H1 (cell line): ENCODE measurements at regions not wholly inside any gene's neighbourhood (a gene's known extent, or its start where the extent isn't known, plus 50 kb on each side); places are given as distances from the start of the nearest gene placed in this dataset.

Source experiments
- CTCF ChIA-PET: fragments of 300-600 bp; sonication (Branson Sonifier 250); formaldehyde crosslinking; loops from one replicate; lab custom pipeline; 2021; ENCODE audit not compliant: partially characterized antibody; lab: Charles Lee
- POLR2A ChIA-PET: fragments of 300-600 bp; sonication (Branson Sonifier 250); formaldehyde crosslinking; loops from one replicate; lab custom pipeline; 2021; ENCODE audit warnings: inconsistent platforms; ENCODE audit not compliant: partially characterized antibody; lab: Charles Lee
- DNase-seq, 2 experiments: peaks; one replicate each; pipeline versions ENCODE4 v3.0.0 to v3.0.0-alpha.2; 2010 to 2022; ENCODE audit warnings: low spot score in 2 of 2, low read depth in 1 of 2, mixed read lengths in 1 of 2
- FAIRE-seq: peaks from 2 replicates; lab custom pipeline; 2011; peaks lifted over from hg19 to GRCh38; lab: Jason Lieb, UNC
- H2AFZ ChIP-seq: 2 replicates; pipeline ENCODE4 v1.8.1; 2012; ENCODE audit warnings: low read length, inconsistent platforms
- H2AK5ac ChIP-seq: 2 replicates; pipeline ENCODE4 v1.6.1; 2013; ENCODE audit warnings: low read depth, low read length
- H2BK120ac ChIP-seq: replicated peaks from 2 replicates; pipeline ENCODE3; 2013; ENCODE audit warnings: low read depth, low read length, inconsistent platforms
- H2BK12ac ChIP-seq: 2 replicates; pipeline ENCODE4 v1.6.1; 2013; ENCODE audit warnings: low read depth, low read length
- H2BK15ac ChIP-seq: 2 replicates; pipeline ENCODE4 v1.6.1; 2013; ENCODE audit warnings: low read length
- H2BK20ac ChIP-seq: 2 replicates; pipeline ENCODE4 v1.6.1; 2013; ENCODE audit warnings: low read length
- H2BK5ac ChIP-seq: 2 replicates; pipeline ENCODE4 v1.6.1; 2013; ENCODE audit warnings: low read depth, low read length
- H3K14ac ChIP-seq: 2 replicates; pipeline ENCODE4 v1.6.1; 2013; ENCODE audit warnings: inconsistent platforms; ENCODE audit not compliant: insufficient read length
- H3K18ac ChIP-seq: 2 replicates; pipeline ENCODE4 v1.6.1; 2013; ENCODE audit warnings: low read length; ENCODE audit errors: extremely low read depth
- H3K23ac ChIP-seq: 2 replicates; pipeline ENCODE4 v1.6.1; 2013; ENCODE audit warnings: inconsistent platforms; ENCODE audit not compliant: insufficient read length
- H3K23me2 ChIP-seq: 2 replicates; pipeline ENCODE4 v1.6.1; 2013; ENCODE audit warnings: low read depth, low read length
- H3K27ac ChIP-seq: 2 replicates; pipeline ENCODE4 v1.6.1; 2011; ENCODE audit warnings: low read depth, low read length, inconsistent platforms
- H3K27me3 ChIP-seq, 4 experiments: replicated peaks in 1 of 4; 1 replicate in 1 of 4; 2 replicates in 3 of 4; pipeline versions ENCODE4 v1.6.1 to v1.8.1; 2011 to 2013; ENCODE audit warnings: low read length in 3 of 4, mild to moderate bottlenecking in 3 of 4, inconsistent platforms in 2 of 4, mixed read lengths in 2 of 4, moderate library complexity in 1 of 4; ENCODE audit not compliant: control insufficient read depth in 3 of 4, insufficient read depth in 3 of 4; ENCODE audit errors: extremely low read depth in 1 of 4
- H3K36me3 ChIP-seq, 4 experiments: 2 replicates each; pipeline versions ENCODE4 v1.6.1 to v1.8.1; 2011 to 2013; ENCODE audit warnings: mild to moderate bottlenecking in 4 of 4, low read length in 3 of 4, moderate library complexity in 2 of 4, control low read depth in 1 of 4, inconsistent platforms in 1 of 4; ENCODE audit not compliant: insufficient read depth in 4 of 4, control insufficient read depth in 2 of 4
- H3K4ac ChIP-seq: replicated peaks from 2 replicates; pipeline ENCODE3; 2013; ENCODE audit warnings: low read length, low read depth, mixed read lengths, inconsistent platforms; ENCODE audit not compliant: insufficient read length
- H3K4me1 ChIP-seq, 4 experiments: replicated peaks in 1 of 4; 1 replicate in 1 of 4; 2 replicates in 3 of 4; pipeline versions ENCODE4 v1.6.1 to v1.8.1; 2011 to 2013; ENCODE audit warnings: low read length in 3 of 4, inconsistent platforms in 2 of 4, mixed read lengths in 1 of 4; ENCODE audit not compliant: insufficient read depth in 4 of 4, control insufficient read depth in 3 of 4
- H3K4me2 ChIP-seq, 2 experiments: 2 replicates each; pipeline versions ENCODE4 v1.6.1 to v1.8.1; 2011 to 2013; ENCODE audit warnings: low read depth in 2 of 2, low read length in 2 of 2, control low read depth in 1 of 2, inconsistent platforms in 1 of 2, mild to moderate bottlenecking in 1 of 2; ENCODE audit not compliant: insufficient read depth in 1 of 2
- H3K4me3 ChIP-seq, 4 experiments: fragments of 200-600, 300-600 bp in 1 of 4; sonication (generic), shearing (Covaris generic), sonication (Bioruptor Twin) in 1 of 4; 2 replicates each; pipeline versions ENCODE4 v1.5.1 to v1.8.1; 2011 to 2016; ENCODE audit warnings: low read length in 4 of 4, low read depth in 3 of 4, control low read depth in 2 of 4, inconsistent platforms in 2 of 4, mild to moderate bottlenecking in 2 of 4, mixed read lengths in 1 of 4, moderate library complexity in 1 of 4; ENCODE audit not compliant: insufficient read depth in 2 of 4; ENCODE audit errors: extremely low read depth in 1 of 4
- H3K56ac ChIP-seq: replicated peaks from 2 replicates; pipeline ENCODE3; 2013; ENCODE audit warnings: low read depth, mild to moderate bottlenecking, mixed read lengths, low read length, inconsistent platforms; ENCODE audit not compliant: insufficient read length
- H3K79me1 ChIP-seq: 2 replicates; pipeline ENCODE4 v1.6.1; 2013; ENCODE audit warnings: low read depth, low read length, control low read depth
- H3K79me2 ChIP-seq, 2 experiments: 2 replicates each; pipeline versions ENCODE4 v1.6.1 to v1.8.1; 2012 to 2013; ENCODE audit warnings: low read length in 2 of 2, mild to moderate bottlenecking in 2 of 2, inconsistent platforms in 1 of 2; ENCODE audit not compliant: insufficient read depth in 2 of 2, control insufficient read depth in 1 of 2
- H3K9ac ChIP-seq, 4 experiments: replicated peaks in 1 of 4; 1 replicate in 1 of 4; 2 replicates in 3 of 4; pipeline versions ENCODE4 v1.6.1 to v1.8.1; 2011 to 2013; ENCODE audit warnings: low read depth in 3 of 4, low read length in 3 of 4, control low read depth in 2 of 4, mild to moderate bottlenecking in 2 of 4, moderate library complexity in 2 of 4, inconsistent platforms in 1 of 4; ENCODE audit errors: extremely low read depth in 1 of 4
- H3K9me3 ChIP-seq, 2 experiments: 2 replicates each; pipeline versions ENCODE4 v1.6.1 to v1.8.1; 2012 to 2013; ENCODE audit warnings: mild to moderate bottlenecking in 2 of 2, moderate library complexity in 2 of 2, control low read depth in 1 of 2, inconsistent platforms in 1 of 2, low read depth in 1 of 2, low read length in 1 of 2, mixed read lengths in 1 of 2; ENCODE audit not compliant: insufficient read depth in 2 of 2
- H4K20me1 ChIP-seq, 2 experiments: replicated peaks in 1 of 2; 2 replicates each; pipeline versions ENCODE3 to v1.8.1; 2011 to 2013; ENCODE audit warnings: inconsistent platforms in 2 of 2, low read length in 2 of 2, mild to moderate bottlenecking in 1 of 2; ENCODE audit not compliant: insufficient read depth in 2 of 2, control insufficient read depth in 1 of 2
- H4K5ac ChIP-seq: 2 replicates; pipeline ENCODE4 v1.6.1; 2013; ENCODE audit warnings: low read length, low read depth, mixed read lengths, inconsistent platforms; ENCODE audit not compliant: insufficient read length
- H4K8ac ChIP-seq: 2 replicates; pipeline ENCODE4 v1.8.0; 2013; ENCODE audit warnings: mild to moderate bottlenecking, moderate library complexity, low read length, inconsistent platforms; ENCODE audit not compliant: insufficient read depth; ENCODE audit errors: extremely low read depth
- H4K91ac ChIP-seq: replicated peaks from 2 replicates; pipeline ENCODE3; 2013; ENCODE audit warnings: low read length, mixed read lengths, inconsistent platforms; ENCODE audit not compliant: insufficient read length
- EP300 ChIP-seq, 2 experiments: IDR thresholded peaks; 1 replicate in 1 of 2; 2 replicates in 1 of 2; pipeline ENCODE4 v1.6.1; 2011 to 2012; ENCODE audit warnings: low read depth in 2 of 2, low read length in 2 of 2, mild to moderate bottlenecking in 2 of 2, borderline replicate concordance in 1 of 2, inconsistent platforms in 1 of 2, moderate library complexity in 1 of 2
- WGBS, 2 experiments: shearing (Covaris generic) in 1 of 2; methylation state at CpG; one replicate each; pipeline versions ENCODE4 v1.1.6 to v1.1.7; 2013 to 2015; ENCODE audit warnings: low lambda C conversion rate in 2 of 2, mixed read lengths in 2 of 2, inconsistent platforms in 1 of 2, low coverage in 1 of 2, missing lambda C conversion rate in 1 of 2; ENCODE audit not compliant: insufficient replicate concordance in 2 of 2, insufficient coverage in 1 of 2, insufficient read length in 1 of 2; ENCODE audit errors: extremely low coverage in 1 of 2, missing lambda C conversion rate in 1 of 2; 5-methylcytosine and 5-hydroxymethylcytosine counted together
- TF ChIP-seq, protein P1 (sequence below), 3 experiments: IDR thresholded peaks; 1 replicate in 2 of 3; 2 replicates in 1 of 3; pipeline versions ENCODE4 v1.5.1 to v1.6.1; 2011; ENCODE audit warnings: low read length in 3 of 3, mild to moderate bottlenecking in 3 of 3, inconsistent platforms in 2 of 3, low read depth in 1 of 3, moderate library complexity in 1 of 3; ENCODE audit not compliant: insufficient read depth in 1 of 3; ENCODE audit errors: control extremely low read depth in 1 of 3

DNA sequence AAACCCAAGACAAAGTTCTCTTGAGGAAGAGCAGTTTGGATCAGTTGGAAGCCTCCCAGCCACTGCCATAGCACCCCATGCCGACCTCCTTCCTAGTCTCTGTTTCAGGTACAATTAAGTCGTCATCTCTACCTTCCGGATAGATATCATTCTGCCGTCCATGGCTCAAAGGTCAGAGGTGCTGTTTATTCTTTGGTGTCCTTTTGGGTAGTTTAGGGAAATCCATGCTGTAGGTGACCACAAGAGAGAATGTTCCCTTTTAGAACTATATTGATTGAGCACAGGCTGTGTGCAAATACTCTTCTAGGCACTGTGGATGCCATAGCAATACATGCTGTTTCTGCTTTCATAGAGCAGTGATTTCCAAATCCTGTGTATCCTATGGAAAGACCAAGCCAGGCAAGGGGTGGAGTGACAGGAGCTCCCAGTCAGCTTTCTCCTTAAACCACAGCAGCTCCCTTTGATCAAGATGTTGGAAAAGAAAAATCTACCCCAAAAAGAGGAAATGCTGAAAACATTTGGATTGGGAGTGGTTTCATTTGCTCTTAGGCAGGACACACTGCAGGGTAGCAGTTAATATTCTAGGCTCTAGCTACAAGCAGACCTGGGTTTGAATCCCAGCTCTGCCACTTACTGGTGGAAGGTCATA lies 127.9 kb downstream of the PALM2AKAP2 start:
- H3K79me2 ChIP-seq = no peaks in the 10 kb centered on the region
- no peak for DNase-seq
- no peak overlapping the region for H4K91ac ChIP-seq
- H2AK5ac ChIP-seq = no peak overlapping the region
- no peak overlapping the region for H2BK20ac ChIP-seq
- no peak overlapping the region for H3K4ac ChIP-seq
- H4K20me1 ChIP-seq = no peaks in the 10 kb centered on the region
- no peak overlapping the region for H3K18ac ChIP-seq
- no peak overlapping the region for H2BK120ac ChIP-seq
- no peak overlapping the region for H2BK12ac ChIP-seq
- peaks cover 0 to 8% (median 4%) of the 10 kb centered on the region in 4 experiments; a peak in 4 of 7 replicates for H3K4me1 ChIP-seq
- H3K23me2 ChIP-seq = no peaks in the 10 kb centered on the region
- H3K9me3 ChIP-seq = no peaks in the 10 kb centered on the region
- WGBS, 2 experiments = 85% methylated on average over 4 of the region's 4 CpGs; no CpG with 5 or more reads in 1 of the 2 experiments
- no peak overlapping the region for H3K56ac ChIP-seq
- no peak overlapping the region for H2BK15ac ChIP-seq
- H3K27me3 ChIP-seq = no peaks in the 10 kb centered on the region
- H4K5ac ChIP-seq = no peak overlapping the region
- H3K36me3 ChIP-seq = no peaks in the 10 kb centered on the region
- H3K79me1 ChIP-seq = peaks cover 2% of the 10 kb centered on the region; the same call in 1 of the 2 replicates
- H3K4me2 ChIP-seq = no peak overlapping the region
- no peak overlapping the region for H3K27ac ChIP-seq
- no peak overlapping the region for H2BK5ac ChIP-seq
- FAIRE-seq = no peak
- no peak overlapping the region for H3K14ac ChIP-seq
- H4K8ac ChIP-seq = no peak overlapping the region
- H3K23ac ChIP-seq = no peak overlapping the region
- TF ChIP-seq, protein P1, sequence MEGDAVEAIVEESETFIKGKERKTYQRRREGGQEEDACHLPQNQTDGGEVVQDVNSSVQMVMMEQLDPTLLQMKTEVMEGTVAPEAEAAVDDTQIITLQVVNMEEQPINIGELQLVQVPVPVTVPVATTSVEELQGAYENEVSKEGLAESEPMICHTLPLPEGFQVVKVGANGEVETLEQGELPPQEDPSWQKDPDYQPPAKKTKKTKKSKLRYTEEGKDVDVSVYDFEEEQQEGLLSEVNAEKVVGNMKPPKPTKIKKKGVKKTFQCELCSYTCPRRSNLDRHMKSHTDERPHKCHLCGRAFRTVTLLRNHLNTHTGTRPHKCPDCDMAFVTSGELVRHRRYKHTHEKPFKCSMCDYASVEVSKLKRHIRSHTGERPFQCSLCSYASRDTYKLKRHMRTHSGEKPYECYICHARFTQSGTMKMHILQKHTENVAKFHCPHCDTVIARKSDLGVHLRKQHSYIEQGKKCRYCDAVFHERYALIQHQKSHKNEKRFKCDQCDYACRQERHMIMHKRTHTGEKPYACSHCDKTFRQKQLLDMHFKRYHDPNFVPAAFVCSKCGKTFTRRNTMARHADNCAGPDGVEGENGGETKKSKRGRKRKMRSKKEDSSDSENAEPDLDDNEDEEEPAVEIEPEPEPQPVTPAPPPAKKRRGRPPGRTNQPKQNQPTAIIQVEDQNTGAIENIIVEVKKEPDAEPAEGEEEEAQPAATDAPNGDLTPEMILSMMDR (IDR thresholded peaks at IDR 0.05; ENCODE audit: control extremely low read depth in 1 of 3, insufficient read depth in 1 of 3, low read depth in 1 of 3, low read length in 3 of 3) = no peak
- no peak for TF ChIP-seq EP300 (IDR thresholded peaks at IDR 0.05; ENCODE audit: borderline replicate concordance in 1 of 2, low read depth in 2 of 2, low read length in 2 of 2)
- ChIA-PET CTCF (interaction anchor here (0.9 to 8.4 kb wide), 13 partner anchors 12 to 264 kb away, joined by 3 to 127 read pairs (median 4); no protein-coding TSS in a partner anchor), POLR2A (no interaction called here)
- H2AFZ ChIP-seq = no peak overlapping the region
- no peak overlapping the region for H3K9ac ChIP-seq
- H3K4me3 ChIP-seq = no peak overlapping the region
